A549 (cell line): ENCODE measurements at regions not wholly inside any gene's neighbourhood (a gene's known extent, or its start where the extent isn't known, plus 50 kb on each side); places are given as distances from the start of the nearest gene placed in this dataset.

Source experiments
- ATAC-seq, 2 experiments: fragments of 200-7000 bp in 1 of 2; fragments of >200 bp in 1 of 2; cut with Nextera tagmentation in 1 of 2; cut with Tn5 transposase in 1 of 2; 3 replicates each; pipeline versions ENCODE4 v1.8.0 to v1.9.1; 2018 to 2020; ENCODE audit warnings: mild to moderate bottlenecking in 1 of 2, moderate library complexity in 1 of 2
- CTCF ChIA-PET: fragments of 300-600 bp; sonication (Branson Sonifier 250); formaldehyde crosslinking; extraction: SDS; loops from one replicate; lab custom pipeline; 2021; ENCODE audit warnings: antibody characterized with exemption, inconsistent platforms; lab: Yijun Ruan, JAX
- POLR2A ChIA-PET: fragments of 350-600 bp; formaldehyde crosslinking; extraction: SDS; loops from one replicate; lab custom pipeline; 2021; ENCODE audit warnings: antibody characterized with exemption, inconsistent platforms; lab: Yijun Ruan, JAX
- DNase-seq, 2 experiments: peaks; one replicate each; pipeline versions ENCODE4 v3.0.0 to v3.0.0-alpha.2; 2011 to 2016; ENCODE audit warnings: low read depth in 1 of 2, low spot score in 1 of 2
- FAIRE-seq: peaks from 2 replicates; lab custom pipeline; 2011; peaks lifted over from hg19 to GRCh38; lab: Jason Lieb, UNC
- H3K27ac ChIP-seq, 2 experiments: fragments of >200 bp; sonication (Bioruptor Twin); formaldehyde crosslinking; 3 replicates each; pipeline ENCODE4 v1.5.1; 2016 to 2017
- H3K4me1 ChIP-seq: fragments of >200 bp; sonication (Bioruptor Twin); formaldehyde crosslinking; 3 replicates; pipeline ENCODE4 v1.6.1; 2016
- H3K4me2 ChIP-seq: fragments of >200 bp; sonication (Bioruptor Twin); formaldehyde crosslinking; 3 replicates; pipeline ENCODE4 v1.6.1; 2016
- H3K4me3 ChIP-seq: fragments of >200 bp; sonication (Bioruptor Twin); formaldehyde crosslinking; 3 replicates; pipeline ENCODE4 v1.5.1; 2016
- H3K9me3 ChIP-seq: fragments of >200 bp; sonication (Bioruptor Twin); formaldehyde crosslinking; 3 replicates; pipeline ENCODE4 v1.6.1; 2016
- BCL3 ChIP-seq: fragments of >200 bp; sonication (Bioruptor Twin); formaldehyde crosslinking; IDR thresholded peaks from 3 replicates; pipeline ENCODE4 v1.6.1; 2016
- CBX8 ChIP-seq: fragments of 200-600 bp; sonication (generic); IDR thresholded peaks from 2 replicates; pipeline ENCODE4 v1.6.1; 2016
- CEBPB ChIP-seq, 2 experiments: fragments of >200 bp in 1 of 2; sonication (Bioruptor Twin) in 1 of 2; formaldehyde crosslinking in 1 of 2; IDR thresholded peaks; 2 replicates each; pipeline ENCODE4 v1.6.1; 2012 to 2016
- CHD4 ChIP-seq: fragments of 200-600 bp; sonication (generic); IDR thresholded peaks from 2 replicates; pipeline ENCODE4 v1.6.1; 2016; ENCODE audit warnings: antibody characterized with exemption, mild to moderate bottlenecking, borderline replicate concordance
- ESRRA ChIP-seq: fragments of 150-350 bp; IDR thresholded peaks from 2 replicates; pipeline ENCODE4 v1.6.1; 2014; ENCODE audit warnings: mild to moderate bottlenecking, low read length, borderline replicate concordance
- FOSB ChIP-seq: fragments of 250-450 bp; sonication (Bioruptor Pico); IDR thresholded peaks from 2 replicates; pipeline ENCODE4 v1.5.0; 2020; ENCODE audit warnings: mild to moderate bottlenecking, moderate library complexity
- FOXS1 ChIP-seq: fragments of 250-450 bp; sonication (Bioruptor Pico); IDR thresholded peaks from 2 replicates; pipeline ENCODE4 v1.5.0; 2020; ENCODE audit warnings: mild to moderate bottlenecking, moderate library complexity
- GATA3 ChIP-seq: IDR thresholded peaks from 2 replicates; pipeline ENCODE4 v1.6.1; 2012; ENCODE audit warnings: borderline replicate concordance
- HOXA7 ChIP-seq: fragments of 250-450 bp; sonication (Bioruptor Pico); IDR thresholded peaks from 2 replicates; pipeline ENCODE4 v1.5.0; 2020; ENCODE audit warnings: mild to moderate bottlenecking, moderate library complexity
- NFE2L2 ChIP-seq: fragments of 150-350 bp; conservative IDR thresholded peaks from 2 replicates; pipeline ENCODE4 v1.6.1; 2014; ENCODE audit warnings: low read length
- NR3C1 ChIP-seq: fragments of >200 bp; sonication (Bioruptor Twin); formaldehyde crosslinking; IDR thresholded peaks from 3 replicates; pipeline ENCODE4 v1.6.1; 2017
- PBX3 ChIP-seq: IDR thresholded peaks from 2 replicates; pipeline ENCODE4 v1.6.1; 2012
- PHF8 ChIP-seq: fragments of 200-600 bp; sonication (generic); IDR thresholded peaks from 2 replicates; pipeline ENCODE4 v1.6.1; 2016; ENCODE audit warnings: low read depth, mild to moderate bottlenecking, antibody characterized with exemption, moderate library complexity, borderline replicate concordance
- POLR2A ChIP-seq: IDR thresholded peaks from 2 replicates; pipeline ENCODE4 v1.6.1; 2012; ENCODE audit warnings: mild to moderate bottlenecking, low read length
- POLR2AphosphoS2 ChIP-seq: conservative IDR thresholded peaks from 2 replicates; pipeline ENCODE4 v1.6.1; 2012; ENCODE audit warnings: low read length, improper control_type of control experiment, inconsistent platforms
- RAD21 ChIP-seq, 2 experiments: fragments of >200 bp in 1 of 2; sonication (Bioruptor Twin) in 1 of 2; formaldehyde crosslinking in 1 of 2; IDR thresholded peaks in 1 of 2; conservative IDR thresholded peaks in 1 of 2; 2 replicates in 1 of 2; 3 replicates in 1 of 2; pipeline ENCODE4 v1.6.1; 2012 to 2018; ENCODE audit warnings: inconsistent platforms in 1 of 2
- REST ChIP-seq: fragments of 200-600 bp; sonication (generic); IDR thresholded peaks from 2 replicates; pipeline ENCODE4 v1.6.1; 2016; ENCODE audit warnings: antibody characterized with exemption, mild to moderate bottlenecking, moderate library complexity
- SMC3 ChIP-seq: fragments of >200 bp; sonication (Bioruptor Twin); formaldehyde crosslinking; IDR thresholded peaks from 3 replicates; pipeline ENCODE4 v1.6.1; 2018; ENCODE audit warnings: inconsistent platforms
- USF2 ChIP-seq: fragments of 450-650 bp; IDR thresholded peaks from 2 replicates; pipeline ENCODE4 v1.6.1; 2014; ENCODE audit warnings: antibody characterized with exemption
- ZFP36 ChIP-seq: fragments of 450-650 bp; IDR thresholded peaks from 2 replicates; pipeline ENCODE4 v1.6.1; 2014; ENCODE audit warnings: borderline replicate concordance; ENCODE audit not compliant: partially characterized antibody
- ZSCAN20 ChIP-seq: fragments of 250-450 bp; sonication (Bioruptor Pico); IDR thresholded peaks from 2 replicates; pipeline ENCODE4 v1.8.0; 2022; ENCODE audit warnings: mild to moderate bottlenecking, moderate library complexity
- WGBS: methylation state at CpG from one replicate; pipeline ENCODE4 v1.1.6; 2017; ENCODE audit errors: missing lambda C conversion rate; 5-methylcytosine and 5-hydroxymethylcytosine counted together

GRCh38 chr7:15018981-15019380 lies 116.4 kb upstream of the DGKB start:
- no peak for TF ChIP-seq HOXA7 (CRISPR knock-in tag)
- Histone ChIP-seq H3K4me2 (no peak overlapping the region), H3K27ac (no peak overlapping the region), H3K9me3 (no peaks in the 10 kb centered on the region), H3K4me1 (no peaks in the 10 kb centered on the region), H3K4me3 (no peak overlapping the region)
- no peak for DNase-seq
- no peak for ATAC-seq
- CTCF ChIA-PET: interaction anchor here (0.7 kb wide), 1 partner anchor 11 kb away, joined by 3 read pairs; no protein-coding TSS in a partner anchor
- POLR2A ChIA-PET: no interaction called here
- no peak for FAIRE-seq
- 3% methylated on average over 2 of the region's 2 CpGs for WGBS

DNA sequence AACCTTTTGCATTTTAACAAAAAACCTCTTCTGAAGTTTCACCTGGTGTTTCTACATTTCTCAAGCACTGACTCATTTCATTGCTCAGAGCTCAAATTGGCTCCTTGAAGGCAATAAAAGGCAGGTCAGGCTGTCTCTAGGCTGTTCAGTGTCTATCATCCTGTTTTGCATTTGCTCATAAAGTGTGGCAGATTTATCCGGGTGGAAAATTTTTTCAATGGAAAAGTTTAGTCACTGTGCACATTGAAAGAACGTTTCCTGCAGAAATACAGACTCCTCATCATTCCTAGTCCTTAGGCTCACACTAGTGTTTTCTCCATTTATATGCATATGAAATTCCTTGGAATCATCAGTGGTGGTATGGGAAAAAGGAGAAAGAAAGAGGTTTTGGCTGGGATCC lies 114.2 kb upstream of the DGKB start:
- H3K27ac ChIP-seq: no peak overlapping the region
- no peaks in the 10 kb centered on the region for H3K4me1 ChIP-seq
- H3K4me3 ChIP-seq: no peak overlapping the region
- FAIRE-seq (no peak), ATAC-seq (no peak), DNase-seq (no peak)
- POLR2A ChIA-PET: interaction anchor here (0.6 kb wide), 1 partner anchor 68 kb away, joined by 5 read pairs; no protein-coding TSS in a partner anchor
- no peaks in the 10 kb centered on the region for H3K9me3 ChIP-seq
- 0% methylated on average over 2 of the region's 2 CpGs for WGBS
- no peak overlapping the region for H3K4me2 ChIP-seq
- CTCF ChIA-PET: interaction anchor here (0.6 to 1.5 kb wide), 6 partner anchors 10 to 1739 kb away, joined by 3 to 8 read pairs (median 4); no protein-coding TSS in a partner anchor
- TF ChIP-seq ESRRA (no peak), CBX8 (no peak), POLR2AphosphoS2 (no peak), NFE2L2 (no peak), BCL3 (no peak), USF2 (no peak), ZFP36 (no peak), FOXS1 (CRISPR knock-in tag) (no peak), NR3C1 (no peak), POLR2A (no peak), CEBPB (IDR thresholded peaks at IDR 0.05) (no peak), RAD21 (conservative IDR thresholded peaks at IDR 0.05 in 1 of 2, IDR thresholded peaks at IDR 0.05 in 1 of 2) (no peak), GATA3 (no peak), ZSCAN20 (no peak), CHD4 (no peak), FOSB (CRISPR knock-in tag) (no peak), SMC3 (no peak), REST (no peak), PBX3 (no peak), PHF8 (no peak)
